ENCODE measurements at regions not wholly inside any gene's neighbourhood (a gene's known extent, or its start where the extent isn't known, plus 50 kb on each side); places are given as distances from the start of the nearest gene placed in this dataset.

GRCh38 chr5:97580746-97581145 lies 397.7 kb upstream of the RIOK2 start:
- peaks cover 2% of the 10 kb centered on the region for H3K9me3 Mint-ChIP-seq
- H3K36me3 Mint-ChIP-seq (ENCODE audit: low read depth) = no peaks in the 10 kb centered on the region
- no peak overlapping the region for H3K4me3 Mint-ChIP-seq
- H3K27ac Mint-ChIP-seq = no peak overlapping the region
- no peaks in the 10 kb centered on the region for H3K27me3 Mint-ChIP-seq (ENCODE audit: low read depth)
- no peaks in the 10 kb centered on the region for H3K4me1 Mint-ChIP-seq
- no peak for TF ChIP-seq CTCF (IDR thresholded peaks at IDR 0.05; ENCODE audit: unreplicated experiment in 3 of 3)

GRCh38 chr5:97591781-97592180 lies 408.7 kb upstream of the RIOK2 start:
- no peak for TF ChIP-seq CTCF (IDR thresholded peaks at IDR 0.05; ENCODE audit: unreplicated experiment in 3 of 3)
- H3K4me3 Mint-ChIP-seq = no peak overlapping the region
- H3K27ac Mint-ChIP-seq = no peak overlapping the region
- H3K9me3 Mint-ChIP-seq = peaks cover 18% of the 10 kb centered on the region
- no peaks in the 10 kb centered on the region for H3K27me3 Mint-ChIP-seq (ENCODE audit: low read depth)
- H3K36me3 Mint-ChIP-seq (ENCODE audit: low read depth) = no peaks in the 10 kb centered on the region
- no peaks in the 10 kb centered on the region for H3K4me1 Mint-ChIP-seq

GRCh38 chr5:97600486-97600885 lies 417.4 kb upstream of the RIOK2 start:
- Mint-ChIP-seq H3K9me3 (peaks cover 29% of the 10 kb centered on the region), H3K4me3 (no peak overlapping the region), H3K4me1 (no peaks in the 10 kb centered on the region), H3K27ac (no peak overlapping the region), H3K36me3 (ENCODE audit: low read depth) (no peaks in the 10 kb centered on the region), H3K27me3 (ENCODE audit: low read depth) (no peaks in the 10 kb centered on the region)
- TF ChIP-seq CTCF (IDR thresholded peaks at IDR 0.05; ENCODE audit: unreplicated experiment in 3 of 3) = no peak

- Mint-ChIP-seq H3K4me3 (no peak overlapping the region), H3K27me3 (ENCODE audit: low read depth) (no peaks in the 10 kb centered on the region), H3K27ac (no peak overlapping the region), H3K4me1 (no peaks in the 10 kb centered on the region), H3K9me3 (peaks cover 18% of the 10 kb centered on the region), H3K36me3 (ENCODE audit: low read depth) (no peaks in the 10 kb centered on the region)
- no peak for TF ChIP-seq CTCF (IDR thresholded peaks at IDR 0.05; ENCODE audit: unreplicated experiment in 3 of 3)
These were observed 418.6 kb upstream of the RIOK2 start for GRCh38 chr5:97601651-97602050.

- H3K27ac Mint-ChIP-seq = no peak overlapping the region
- no peaks in the 10 kb centered on the region for H3K36me3 Mint-ChIP-seq (ENCODE audit: low read depth)
- H3K9me3 Mint-ChIP-seq = no peaks in the 10 kb centered on the region
- H3K27me3 Mint-ChIP-seq (ENCODE audit: low read depth) = no peaks in the 10 kb centered on the region
- no peaks in the 10 kb centered on the region for H3K4me1 Mint-ChIP-seq
- H3K4me3 Mint-ChIP-seq = no peak overlapping the region
- no peak for TF ChIP-seq CTCF (IDR thresholded peaks at IDR 0.05; ENCODE audit: unreplicated experiment in 3 of 3)
These were observed 423.5 kb upstream of the RIOK2 start for GRCh38 chr5:97606531-97606930.

- Mint-ChIP-seq H3K27ac (no peak overlapping the region), H3K36me3 (ENCODE audit: low read depth) (no peaks in the 10 kb centered on the region), H3K27me3 (ENCODE audit: low read depth) (no peaks in the 10 kb centered on the region), H3K9me3 (no peaks in the 10 kb centered on the region), H3K4me1 (no peaks in the 10 kb centered on the region), H3K4me3 (no peak overlapping the region)
- no peak for TF ChIP-seq CTCF (IDR thresholded peaks at IDR 0.05; ENCODE audit: unreplicated experiment in 3 of 3)
These were observed 425.5 kb upstream of the RIOK2 start for GRCh38 chr5:97608501-97608900.
